BE2C (cell line): ENCODE measurements at regions not wholly inside any gene's neighbourhood (a gene's known extent, or its start where the extent isn't known, plus 50 kb on each side); places are given as distances from the start of the nearest gene placed in this dataset.

Source experiments
- DNase-seq: peaks from one replicate; pipeline ENCODE4 v3.0.0-alpha.2; 2020
- H3K27me3 ChIP-seq: fragments of 250-450 bp; sonication (Bioruptor Pico); 2 replicates; pipeline ENCODE4 v1.5.1; 2020; ENCODE audit warnings: mild to moderate bottlenecking
- H3K36me3 ChIP-seq: fragments of 250-450 bp; sonication (Bioruptor Pico); 2 replicates; pipeline ENCODE4 v1.5.1; 2020; ENCODE audit warnings: mild to moderate bottlenecking
- H3K4me1 ChIP-seq: fragments of 250-450 bp; sonication (Bioruptor Pico); 2 replicates; pipeline ENCODE4 v1.5.1; 2020
- H3K4me3 ChIP-seq: 2 replicates; pipeline ENCODE4 v1.5.1; 2011; ENCODE audit warnings: low read depth, low read length
- H3K9me3 ChIP-seq: fragments of 250-450 bp; sonication (Bioruptor Pico); 2 replicates; pipeline ENCODE4 v1.5.1; 2020
- TF ChIP-seq, protein P1 (sequence below): IDR thresholded peaks from 2 replicates; pipeline ENCODE4 v1.5.1; 2012; ENCODE audit warnings: mild to moderate bottlenecking, low read depth, low read length

DNA sequence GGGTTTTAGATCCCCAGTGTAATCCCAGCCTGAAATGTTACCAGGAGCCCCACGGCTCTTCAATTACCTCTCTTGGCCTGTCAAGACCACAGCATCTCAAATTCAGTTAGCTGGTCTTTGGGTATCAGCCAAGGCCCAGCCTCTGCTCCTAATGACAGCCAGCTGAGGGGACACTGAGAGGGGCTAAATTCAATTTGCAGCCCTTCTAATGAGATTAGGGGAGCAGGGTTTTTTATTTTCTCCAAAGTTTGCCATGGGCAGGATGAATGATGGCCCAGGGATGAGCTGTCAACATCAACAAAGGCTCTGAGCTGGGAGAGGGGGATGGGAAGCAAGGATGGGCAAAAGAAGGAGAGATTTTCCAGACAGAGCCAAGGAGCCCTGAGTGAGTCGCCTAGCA lies 116.8 kb upstream of the TBX20 start:
- DNase-seq: peak; percentile 91
- Histone ChIP-seq H3K27me3 (no peaks in the 10 kb centered on the region), H3K4me1 (peaks cover 50% of the 10 kb centered on the region), H3K4me3 (no peak overlapping the region; the same call in 1 of the 2 replicates), H3K9me3 (no peaks in the 10 kb centered on the region), H3K36me3 (no peaks in the 10 kb centered on the region)
- TF ChIP-seq, protein P1, sequence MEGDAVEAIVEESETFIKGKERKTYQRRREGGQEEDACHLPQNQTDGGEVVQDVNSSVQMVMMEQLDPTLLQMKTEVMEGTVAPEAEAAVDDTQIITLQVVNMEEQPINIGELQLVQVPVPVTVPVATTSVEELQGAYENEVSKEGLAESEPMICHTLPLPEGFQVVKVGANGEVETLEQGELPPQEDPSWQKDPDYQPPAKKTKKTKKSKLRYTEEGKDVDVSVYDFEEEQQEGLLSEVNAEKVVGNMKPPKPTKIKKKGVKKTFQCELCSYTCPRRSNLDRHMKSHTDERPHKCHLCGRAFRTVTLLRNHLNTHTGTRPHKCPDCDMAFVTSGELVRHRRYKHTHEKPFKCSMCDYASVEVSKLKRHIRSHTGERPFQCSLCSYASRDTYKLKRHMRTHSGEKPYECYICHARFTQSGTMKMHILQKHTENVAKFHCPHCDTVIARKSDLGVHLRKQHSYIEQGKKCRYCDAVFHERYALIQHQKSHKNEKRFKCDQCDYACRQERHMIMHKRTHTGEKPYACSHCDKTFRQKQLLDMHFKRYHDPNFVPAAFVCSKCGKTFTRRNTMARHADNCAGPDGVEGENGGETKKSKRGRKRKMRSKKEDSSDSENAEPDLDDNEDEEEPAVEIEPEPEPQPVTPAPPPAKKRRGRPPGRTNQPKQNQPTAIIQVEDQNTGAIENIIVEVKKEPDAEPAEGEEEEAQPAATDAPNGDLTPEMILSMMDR: no peak

DNA sequence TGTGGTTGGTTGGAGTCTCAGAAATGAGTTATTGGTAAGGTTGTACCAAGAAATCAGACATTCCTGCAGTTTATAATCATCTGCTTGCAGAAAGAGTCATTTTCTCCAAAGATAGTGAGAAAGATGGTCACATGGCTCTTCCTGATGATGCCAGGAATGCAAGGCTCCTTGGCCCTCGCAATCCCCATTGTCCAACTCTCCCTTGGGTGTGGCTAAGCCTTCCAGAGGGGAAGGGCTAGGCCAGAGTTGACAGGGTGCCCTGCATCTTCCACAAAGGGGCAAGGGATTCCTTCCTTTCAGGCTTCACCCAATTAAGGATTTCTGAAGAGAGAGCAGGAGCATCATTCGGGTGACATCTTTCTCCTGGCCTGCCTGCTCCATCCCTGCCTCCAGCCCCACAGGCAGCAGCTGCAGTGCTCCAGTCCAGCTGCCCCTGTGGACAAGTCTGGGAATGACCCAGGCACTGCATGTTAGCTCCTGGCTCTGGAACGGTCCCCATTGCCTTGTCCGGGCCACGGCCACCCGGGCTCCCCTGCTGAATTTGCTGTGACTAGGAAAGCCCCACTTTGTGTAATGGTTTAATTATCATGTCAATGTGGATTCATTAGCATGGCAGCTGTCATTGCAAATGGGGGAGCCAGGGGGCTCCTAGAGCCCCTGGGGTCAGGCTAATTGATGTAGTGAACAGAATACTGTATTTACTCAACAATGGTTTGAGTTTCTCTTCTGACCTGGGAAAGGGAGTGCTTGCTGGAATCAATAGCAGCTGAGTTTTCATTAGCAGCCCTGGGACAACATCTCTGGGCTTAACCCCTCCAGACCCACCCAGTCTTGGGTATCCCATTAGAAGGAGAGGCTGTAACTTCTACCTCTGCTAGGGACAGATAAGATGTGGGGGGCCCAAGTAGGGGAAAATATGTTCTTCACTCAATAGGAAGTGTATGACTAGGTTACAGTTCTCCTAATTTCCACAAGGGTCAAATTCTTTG lies 112.6 kb upstream of the TBX20 start:
- Histone ChIP-seq H3K4me3 (no peak overlapping the region), H3K27me3 (no peaks in the 10 kb centered on the region), H3K36me3 (no peaks in the 10 kb centered on the region), H3K9me3 (no peaks in the 10 kb centered on the region), H3K4me1 (peaks cover 21% of the 10 kb centered on the region)
- TF ChIP-seq, protein P1: no peak
- peak; percentile 38 for DNase-seq

DNA sequence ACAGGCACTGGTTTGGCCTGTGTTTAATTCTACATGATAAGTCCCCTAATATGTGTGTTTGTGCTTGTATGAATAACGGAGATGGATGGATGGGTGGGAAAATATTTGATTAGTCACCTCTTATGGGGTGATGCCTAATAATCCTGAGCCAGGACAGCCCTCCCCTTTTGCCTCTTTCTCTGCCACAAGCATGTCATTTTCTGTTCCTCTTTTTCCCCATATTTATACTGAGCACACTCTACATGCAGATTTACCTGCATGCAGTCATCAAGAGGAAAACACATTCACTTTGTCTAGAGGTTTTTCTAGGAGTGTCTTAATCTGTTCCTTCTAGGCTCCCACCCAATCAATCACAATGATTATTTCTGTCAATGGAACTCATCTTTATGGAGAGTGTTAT lies 111.6 kb upstream of the TBX20 start:
- no peak for DNase-seq
- H3K36me3 ChIP-seq: no peaks in the 10 kb centered on the region
- no peaks in the 10 kb centered on the region for H3K27me3 ChIP-seq
- TF ChIP-seq, protein P1: no peak
- H3K4me1 ChIP-seq: peaks cover 22% of the 10 kb centered on the region
- no peak overlapping the region for H3K4me3 ChIP-seq
- no peaks in the 10 kb centered on the region for H3K9me3 ChIP-seq

DNA sequence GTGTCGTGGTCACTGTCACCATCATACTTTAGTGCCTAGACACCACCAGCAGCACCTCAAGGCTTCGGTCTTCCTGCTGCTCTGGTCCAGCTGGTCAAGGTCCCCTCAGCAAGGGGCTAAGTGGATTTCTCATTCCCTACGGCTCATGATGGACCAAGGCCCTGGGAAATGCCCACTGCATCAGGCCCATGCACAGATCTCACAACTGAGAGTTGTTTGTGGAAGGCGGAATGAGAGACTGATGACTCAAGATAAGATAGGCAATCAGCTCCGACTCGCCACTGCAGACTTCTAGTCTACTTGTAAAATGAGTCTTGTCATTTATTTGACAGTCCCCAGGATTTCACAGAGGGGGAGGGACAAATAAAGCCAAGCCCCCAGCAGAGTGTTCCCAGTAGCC lies 108.4 kb upstream of the TBX20 start:
- Histone ChIP-seq H3K4me1 (peaks cover 12% of the 10 kb centered on the region), H3K9me3 (no peaks in the 10 kb centered on the region), H3K27me3 (no peaks in the 10 kb centered on the region), H3K4me3 (no peak overlapping the region), H3K36me3 (no peaks in the 10 kb centered on the region)
- no peak for DNase-seq
- TF ChIP-seq, protein P1: no peak

DNA sequence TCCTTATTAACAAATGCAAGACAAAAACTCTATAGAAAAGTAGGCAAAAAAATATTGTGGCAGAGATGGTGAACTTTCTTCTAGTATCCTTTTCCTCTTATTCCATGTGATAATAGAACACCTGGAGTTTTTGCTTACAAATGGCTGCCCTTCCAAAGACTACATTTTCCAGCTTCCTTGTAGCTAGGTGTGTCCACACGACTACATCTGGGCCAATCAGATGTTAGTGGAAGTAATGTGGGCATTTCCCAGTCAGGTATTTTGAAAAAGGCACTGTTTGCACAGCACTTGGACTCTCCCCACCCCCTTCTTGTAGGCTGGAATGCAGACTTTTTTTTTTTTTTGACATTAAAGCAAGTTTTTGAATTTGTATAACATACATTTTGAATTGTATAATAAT lies 105.5 kb upstream of the TBX20 start:
- H3K4me3 ChIP-seq: no peak overlapping the region
- H3K36me3 ChIP-seq: no peaks in the 10 kb centered on the region
- H3K27me3 ChIP-seq: no peaks in the 10 kb centered on the region
- DNase-seq: no peak
- peaks cover 31% of the 10 kb centered on the region for H3K4me1 ChIP-seq
- H3K9me3 ChIP-seq: no peaks in the 10 kb centered on the region
- TF ChIP-seq, protein P1: no peak

DNA sequence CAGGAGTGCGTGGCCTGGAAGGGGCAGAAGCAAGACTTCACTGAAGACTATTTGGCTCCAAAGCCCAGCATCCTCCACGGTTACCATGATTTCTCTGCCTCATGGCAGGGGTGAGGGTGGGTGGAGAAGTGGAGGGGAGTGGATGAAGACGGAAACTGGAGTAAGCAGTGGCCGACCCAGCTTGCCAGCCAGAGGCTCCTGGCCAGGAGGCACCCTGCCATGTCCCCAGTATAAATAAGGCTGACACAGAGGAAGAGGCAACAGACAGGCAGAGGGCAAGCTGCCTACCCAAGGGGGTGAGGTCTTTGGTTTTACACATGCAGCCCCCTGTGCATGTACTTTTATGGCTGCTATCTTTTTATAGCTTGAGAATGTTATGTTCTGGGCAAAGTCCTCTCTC lies 102.6 kb upstream of the TBX20 start:
- H3K4me3 ChIP-seq: no peak overlapping the region
- no peak for DNase-seq
- H3K27me3 ChIP-seq: no peaks in the 10 kb centered on the region
- H3K36me3 ChIP-seq: no peaks in the 10 kb centered on the region
- no peaks in the 10 kb centered on the region for H3K9me3 ChIP-seq
- TF ChIP-seq, protein P1: no peak
- H3K4me1 ChIP-seq: peaks cover 38% of the 10 kb centered on the region
